BJ (cell line): ENCODE measurements at regions not wholly inside any gene's neighbourhood (a gene's known extent, or its start where the extent isn't known, plus 50 kb on each side); places are given as distances from the start of the nearest gene placed in this dataset.
"Not testable (repeated sequence)": the region's sequence is repeated elsewhere in the genome, so short reads cannot be mapped to it uniquely, and the experiment has no call there.

Experiments
- CTCF ChIA-PET: fragments of 350-600 bp; formaldehyde crosslinking; extraction: SDS; loops from one replicate; lab custom pipeline; 2021; ENCODE audit warnings: antibody characterized with exemption, inconsistent platforms; lab: Yijun Ruan, JAX
- POLR2A ChIA-PET: fragments of 300-600 bp; sonication (Branson Sonifier 250); formaldehyde crosslinking; extraction: SDS; loops from one replicate; lab custom pipeline; 2021; ENCODE audit warnings: antibody characterized with exemption; lab: Charles Lee
- DNase-seq: peaks from one replicate; pipeline ENCODE4 v3.0.0-alpha.2; 2011; ENCODE audit warnings: low read depth
- H3K27me3 ChIP-seq: 2 replicates; pipeline ENCODE4 v1.6.0; 2011; ENCODE audit warnings: low read length; ENCODE audit not compliant: control insufficient read depth, insufficient read depth
- H3K36me3 ChIP-seq: 2 replicates; pipeline ENCODE4 v1.5.1; 2011; ENCODE audit warnings: low read length; ENCODE audit not compliant: control insufficient read depth, insufficient read depth
- H3K4me3 ChIP-seq: 2 replicates; pipeline ENCODE4 v1.5.1; 2011; ENCODE audit warnings: low read depth, mild to moderate bottlenecking, control low read depth, low read length
- CTCF ChIP-seq: IDR thresholded peaks from 2 replicates; pipeline ENCODE4 v1.5.1; 2011; ENCODE audit warnings: low read depth, mild to moderate bottlenecking, control low read depth, inconsistent platforms, low read length, moderate library complexity; ENCODE audit not compliant: insufficient read depth

- TF ChIP-seq CTCF, result no peak
- no peak for DNase-seq
- Histone ChIP-seq H3K27me3 (no peaks in the 10 kb centered on the region), H3K36me3 (no peaks in the 10 kb centered on the region), H3K4me3 (no peak overlapping the region)
- POLR2A ChIA-PET, result no interaction called here
- CTCF ChIA-PET, result no interaction called here
Measured at GRCh38 chr16:25608002-25608401, 83.8 kb upstream of the HS3ST4 start.

- ChIA-PET POLR2A (no interaction called here), CTCF (no interaction called here)
- no peak for DNase-seq
- Histone ChIP-seq H3K36me3 (no peaks in the 10 kb centered on the region), H3K27me3 (no peaks in the 10 kb centered on the region), H3K4me3 (no peak overlapping the region)
- TF ChIP-seq CTCF, result no peak
Measured at GRCh38 chr16:25606069-25606468, 85.7 kb upstream of the HS3ST4 start.

GRCh38 chr16:25605381-25605780 is 86.4 kb upstream of the HS3ST4 start:
- ChIA-PET CTCF (no interaction called here), POLR2A (no interaction called here)
- Histone ChIP-seq H3K36me3 (no peaks in the 10 kb centered on the region), H3K4me3 (no peak overlapping the region), H3K27me3 (no peaks in the 10 kb centered on the region)
- no peak for DNase-seq
- TF ChIP-seq CTCF, result no peak

- CTCF ChIA-PET, POLR2A ChIA-PET: not testable (repeated sequence)
Measured at GRCh38 chr16:25601306-25601705, 90.5 kb upstream of the HS3ST4 start.

GRCh38 chr16:25596194-25596593 is 95.6 kb upstream of the HS3ST4 start:
- CTCF ChIA-PET, result no interaction called here
- H3K27me3 ChIP-seq, result no peaks in the 10 kb centered on the region
- H3K36me3 ChIP-seq, result no peaks in the 10 kb centered on the region
- H3K4me3 ChIP-seq, result no peak overlapping the region
- no peak for TF ChIP-seq CTCF
- DNase-seq, result no peak
- POLR2A ChIA-PET, result no interaction called here

More at GRCh38 chr16:25601306-25601705, 90.5 kb upstream of the HS3ST4 start:
- H3K27me3 ChIP-seq, H3K4me3 ChIP-seq, H3K36me3 ChIP-seq, DNase-seq: not testable (repeated sequence)

GRCh38 chr16:25593260-25593659 is 98.5 kb upstream of the HS3ST4 start:
- CTCF ChIA-PET, result no interaction called here

More at GRCh38 chr16:25593260-25593659, 98.5 kb upstream of the HS3ST4 start:
- H3K27me3 ChIP-seq, result no peaks in the 10 kb centered on the region
- DNase-seq, result no peak
- TF ChIP-seq CTCF, result no peak
- no peaks in the 10 kb centered on the region for H3K36me3 ChIP-seq
- no peak overlapping the region for H3K4me3 ChIP-seq
- POLR2A ChIA-PET, result no interaction called here
